ENCODE measurements at regions not wholly inside any gene's neighbourhood (a gene's known extent, or its start where the extent isn't known, plus 50 kb on each side); places are given as distances from the start of the nearest gene placed in this dataset.

DNA sequence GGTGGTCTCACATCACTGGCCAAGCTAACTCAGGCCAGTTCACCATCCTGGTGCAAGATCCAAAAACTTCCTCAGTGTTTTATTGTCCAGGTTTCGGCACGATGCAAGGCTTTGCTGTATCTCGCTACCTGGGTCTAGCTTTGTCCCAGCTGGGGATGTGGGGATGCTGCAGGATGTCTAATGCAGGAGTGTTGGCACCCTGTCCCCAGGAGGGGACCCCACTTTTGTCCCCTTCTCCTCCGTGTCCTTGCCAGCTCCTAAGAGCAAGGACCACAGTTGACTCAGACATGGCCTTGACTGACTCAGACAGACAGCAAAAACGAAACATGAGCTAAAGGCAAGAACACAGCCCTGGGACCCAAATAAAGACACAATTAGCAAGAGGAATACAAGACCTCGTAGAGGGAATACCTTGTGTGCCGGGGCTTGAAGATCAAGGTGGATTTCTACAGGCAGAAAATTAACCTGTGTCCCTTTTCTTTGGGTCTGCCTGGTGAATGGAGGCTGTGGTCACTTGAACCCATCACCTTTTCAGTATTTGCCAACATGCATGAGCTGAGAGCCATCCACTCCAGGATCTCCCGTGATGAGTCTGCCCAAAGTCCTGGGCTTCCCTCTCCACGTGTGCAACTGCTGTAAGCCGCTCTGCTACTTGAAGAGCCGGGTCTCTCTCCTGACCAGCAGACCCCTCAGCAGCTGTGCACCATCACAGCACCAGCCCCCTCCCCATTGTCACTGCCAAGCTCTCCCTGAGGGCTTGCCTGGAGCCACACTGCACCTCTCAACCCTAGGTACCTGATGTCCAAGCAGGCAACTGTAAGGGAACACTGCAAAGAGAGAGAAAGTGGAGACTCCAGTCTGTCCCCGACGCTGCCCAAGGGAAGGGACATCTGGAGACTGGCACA is 149.5 kb upstream of the ZNF507 start:
- no peak for DNase-seq

DNA sequence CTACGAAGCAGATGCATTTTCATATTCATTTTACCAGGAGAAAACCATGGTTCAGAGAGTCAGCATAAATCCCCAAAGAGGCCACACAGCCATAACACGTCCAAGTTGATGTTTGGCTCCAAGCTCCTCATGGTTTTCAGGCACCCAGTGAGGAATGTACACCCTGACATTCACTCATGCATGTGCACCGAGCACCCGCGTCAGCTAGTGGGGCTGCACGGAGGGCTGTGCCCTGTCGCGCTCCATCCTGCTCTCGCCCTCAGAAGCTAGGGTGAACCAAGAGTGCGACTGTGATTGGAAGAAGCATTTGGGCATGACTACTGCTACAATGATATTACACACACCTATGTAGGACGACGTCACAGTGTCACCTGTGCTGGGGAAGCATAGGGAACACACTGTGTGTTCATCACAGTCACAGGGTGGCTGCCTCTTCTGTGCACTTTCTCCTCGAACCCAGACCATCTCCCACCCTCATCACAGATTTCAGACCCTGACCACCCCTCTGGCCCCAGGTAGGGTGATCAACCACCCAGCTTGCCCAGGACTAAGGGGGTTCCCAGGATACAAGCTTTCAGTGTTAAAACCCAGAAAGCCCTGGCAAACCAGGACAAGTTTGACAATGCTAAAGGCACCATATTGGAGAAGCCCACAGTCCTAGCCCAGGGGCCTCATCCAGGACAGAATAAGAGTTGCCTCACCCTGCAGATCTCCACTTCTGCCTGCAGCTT is 148.6 kb upstream of the ZNF507 start:
- DNase-seq, result no peak

DNA sequence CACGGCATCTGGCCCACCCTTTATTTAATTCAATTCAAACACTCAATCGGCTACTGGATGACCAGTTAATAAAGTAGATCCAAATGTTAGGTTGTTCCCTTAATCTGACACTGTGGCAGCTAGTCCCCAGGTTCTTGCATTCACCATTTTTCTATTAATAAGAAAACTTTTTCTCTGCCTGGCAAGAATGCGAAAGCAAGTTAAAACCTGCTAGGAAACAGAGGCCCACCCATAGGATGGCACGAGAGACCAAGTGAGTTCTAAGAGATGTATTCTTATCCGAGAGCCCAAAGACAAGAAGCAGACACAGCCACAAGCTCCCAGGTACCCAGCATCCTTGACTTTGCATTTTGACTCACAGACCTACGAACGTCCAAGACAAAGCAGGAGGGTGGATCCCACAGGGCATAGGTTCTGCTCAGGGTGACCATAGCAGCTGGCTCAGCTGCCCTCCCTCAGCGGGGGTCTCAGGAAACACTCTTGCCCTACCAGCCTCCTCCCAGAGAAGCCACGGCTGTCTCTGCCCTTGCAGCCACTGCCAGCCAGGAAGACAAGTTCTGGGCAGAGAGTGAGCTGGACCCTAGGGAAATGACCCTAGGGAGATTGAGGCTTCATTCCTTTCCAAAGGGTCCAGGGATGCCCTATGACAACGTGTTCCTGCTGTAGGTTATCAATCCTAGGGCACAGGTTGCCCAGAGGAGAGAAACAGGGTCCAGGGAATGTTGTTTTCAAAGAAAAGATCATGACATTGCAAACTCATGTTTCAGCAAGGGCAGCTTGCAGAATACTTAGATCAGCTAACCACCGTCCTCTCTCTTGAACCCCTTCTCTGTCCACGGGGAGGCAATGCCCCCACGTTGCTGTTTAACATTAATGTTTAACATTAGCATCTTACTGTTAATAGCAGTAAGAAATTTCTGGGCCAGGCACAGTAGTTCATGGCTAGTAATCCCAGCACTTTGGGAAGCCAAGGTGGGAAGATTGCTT is 147.2 kb upstream of the ZNF507 start:
- no peak for DNase-seq

DNA sequence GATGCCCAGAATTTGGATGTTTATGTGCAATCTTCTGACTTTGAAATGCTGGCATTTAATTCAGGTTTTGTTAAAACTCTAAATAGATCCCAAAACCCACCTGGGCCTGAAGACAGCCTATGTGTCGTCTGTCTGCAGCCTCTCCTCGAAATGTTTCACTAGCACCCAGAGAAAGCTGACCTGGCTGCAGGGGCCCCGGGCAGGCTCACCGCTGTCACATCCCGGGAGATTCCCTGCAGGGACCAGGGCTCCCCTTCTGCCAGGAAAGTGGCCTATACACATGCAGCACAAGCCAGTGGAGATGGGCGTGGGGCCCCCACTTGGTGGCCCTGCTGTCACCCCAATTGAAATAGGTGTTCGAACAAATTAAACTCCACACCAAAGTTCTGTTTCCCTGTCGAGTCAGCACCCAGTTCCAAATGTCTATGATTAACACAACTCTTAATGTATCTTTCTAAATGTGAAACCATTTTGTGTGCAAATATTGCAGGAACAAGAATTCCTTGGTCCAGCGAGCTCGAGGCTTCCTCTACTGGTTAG is 145.8 kb upstream of the ZNF507 start:
- no peak for DNase-seq

DNA sequence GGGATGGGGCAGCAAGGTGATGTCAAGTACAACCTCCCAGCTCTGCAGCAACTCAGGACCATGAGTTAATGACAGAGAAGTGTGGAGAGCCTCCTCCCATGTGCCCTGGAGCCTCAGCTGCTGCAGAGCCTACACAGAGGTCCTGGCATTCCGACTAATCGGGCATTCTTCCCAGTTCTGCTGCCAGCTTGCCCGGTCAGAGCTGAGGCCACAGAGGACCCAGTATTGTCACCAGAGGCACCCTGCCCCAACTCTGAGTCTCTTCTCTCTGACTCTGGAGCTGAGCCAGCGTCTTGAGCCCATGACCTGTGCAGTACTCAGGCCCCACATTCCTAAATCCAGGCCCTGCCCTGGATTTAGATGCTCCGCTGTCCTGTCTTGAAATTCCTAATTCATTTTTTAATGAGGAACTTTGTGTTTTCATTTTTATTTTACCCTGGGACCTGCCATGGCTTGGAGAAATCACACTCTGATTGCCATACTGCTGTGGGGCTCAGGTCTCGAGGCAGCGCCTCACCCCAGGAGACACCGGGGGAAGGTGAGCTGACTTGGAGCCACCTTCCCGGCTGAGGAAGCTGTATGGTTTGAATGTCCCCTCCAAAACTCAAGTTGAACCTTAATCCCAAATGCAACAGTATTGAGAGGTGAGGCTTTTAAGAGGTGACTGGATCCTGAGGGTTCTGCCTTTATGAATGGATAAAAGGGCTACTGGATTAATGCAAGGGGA is 144.9 kb upstream of the ZNF507 start:
- DNase-seq, result no peak

DNA sequence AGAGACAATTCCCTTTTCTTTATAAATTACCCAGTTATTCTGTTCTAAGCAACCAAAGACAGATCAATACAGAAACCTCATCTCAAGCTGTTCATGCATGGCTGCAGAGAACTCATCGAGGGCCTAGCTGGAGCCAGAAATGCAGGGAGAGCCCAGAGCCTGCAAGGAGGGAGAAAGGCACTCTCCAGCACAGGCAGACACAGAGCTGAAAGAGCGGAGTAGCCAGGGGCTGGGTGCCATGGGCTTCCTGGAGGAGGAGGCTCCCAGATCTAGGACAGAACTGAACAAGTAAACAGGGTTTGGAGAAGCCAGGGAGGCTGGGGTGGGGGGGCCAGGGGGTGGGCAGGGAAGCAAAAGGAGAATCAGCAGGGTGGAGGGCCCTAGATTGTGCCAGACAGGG is 144.2 kb upstream of the ZNF507 start:
- DNase-seq, result no peak

DNA sequence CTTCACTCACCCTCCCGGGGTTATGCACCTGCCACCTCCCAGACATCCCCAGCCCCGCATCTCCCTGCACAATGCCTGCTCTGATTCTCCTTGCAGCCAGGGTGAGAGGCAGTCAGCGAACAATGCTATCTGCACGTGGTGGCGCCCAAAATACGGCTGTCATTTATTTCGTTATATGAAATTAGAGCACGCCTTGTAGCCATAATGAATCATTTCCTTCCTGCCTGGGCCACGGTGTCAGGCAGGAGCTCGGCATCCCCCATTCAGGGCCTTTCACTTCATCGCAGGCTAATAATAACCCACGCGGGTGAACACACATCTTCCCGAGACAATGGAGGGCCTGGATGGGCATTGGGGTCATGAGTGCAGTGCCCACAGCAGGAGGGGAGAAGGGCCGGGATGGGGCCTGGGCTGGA is 143.8 kb upstream of the ZNF507 start:
- no peak for DNase-seq

DNA sequence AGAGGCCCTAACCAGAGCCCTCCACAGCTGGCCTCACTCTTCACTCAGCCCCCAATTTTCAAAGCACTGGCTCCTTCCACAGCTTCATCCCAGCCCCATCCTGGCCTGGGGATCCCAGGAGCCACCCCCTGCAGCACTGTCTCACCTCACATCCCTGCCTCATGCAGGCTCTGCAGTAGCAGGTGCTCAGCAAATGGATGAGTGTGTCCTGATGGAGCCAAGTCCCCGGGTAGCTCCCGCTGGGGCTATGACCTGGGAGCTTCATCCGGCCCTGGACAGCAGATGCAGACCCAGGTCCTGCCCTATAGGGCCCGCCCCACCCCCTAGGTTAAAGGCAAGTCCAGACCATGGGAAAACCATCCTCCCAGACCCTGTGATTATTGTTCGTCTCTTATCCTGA is 143.2 kb upstream of the ZNF507 start:
- no peak for DNase-seq

DNA sequence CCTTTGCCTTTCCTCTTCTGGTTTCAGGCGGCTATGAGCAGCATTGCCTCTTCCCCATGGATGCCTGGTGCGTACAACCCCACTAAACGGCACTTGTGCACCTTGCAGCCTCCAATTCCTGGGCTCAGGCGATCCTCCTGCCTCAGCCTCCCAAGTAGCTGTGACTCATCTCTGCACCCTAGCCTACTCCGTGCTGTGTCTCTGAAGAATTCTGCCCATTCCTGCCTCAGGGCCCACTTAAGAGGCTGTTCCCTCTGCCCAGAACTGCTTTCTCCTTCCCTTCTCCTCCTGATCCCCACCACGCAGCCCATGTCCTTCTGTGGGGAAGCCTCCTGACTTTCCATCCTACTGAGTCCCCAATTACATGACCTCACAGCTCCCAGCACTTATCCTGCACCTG is 142.2 kb upstream of the ZNF507 start:
- no peak for DNase-seq

DNA sequence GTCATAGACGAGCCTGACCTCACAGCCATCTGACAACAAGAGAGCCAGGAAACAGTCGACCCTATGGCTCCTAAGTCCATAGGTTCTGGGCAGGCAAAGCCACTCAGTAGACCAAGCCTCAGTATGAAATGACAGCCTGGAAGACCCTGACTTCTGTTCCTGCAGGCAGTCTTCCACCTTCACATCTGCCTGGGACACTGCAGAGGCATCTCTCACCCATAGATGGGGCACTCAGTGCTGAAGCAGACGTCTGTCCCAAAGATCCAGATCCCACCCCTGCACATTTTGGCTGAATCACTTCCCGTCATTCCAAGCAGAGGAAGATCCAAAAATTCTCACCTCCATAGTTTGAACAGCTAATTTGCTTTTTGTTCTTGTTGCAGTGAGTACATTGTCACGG is 139.3 kb upstream of the ZNF507 start:
- DNase-seq, result no peak

DNA sequence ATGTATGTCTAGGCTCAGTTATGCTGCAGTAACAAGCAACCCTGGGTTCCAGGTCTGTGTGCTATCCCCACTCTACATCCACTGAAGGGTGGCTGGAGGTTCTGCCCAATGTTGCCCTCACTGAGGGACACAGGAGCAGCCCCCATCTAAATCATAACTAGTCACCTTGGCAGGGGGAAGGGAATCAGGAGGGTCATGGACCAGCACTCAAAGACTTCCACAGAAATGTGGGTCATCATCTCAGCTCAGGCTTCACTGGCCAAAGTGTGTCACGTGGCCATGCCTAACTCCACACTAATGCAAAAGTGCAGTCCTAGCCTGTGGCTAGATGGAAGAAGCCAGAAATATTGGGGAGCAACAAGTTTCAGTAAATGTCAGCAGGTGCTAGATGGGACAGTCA is 137.3 kb upstream of the ZNF507 start:
- no peak for DNase-seq

DNA sequence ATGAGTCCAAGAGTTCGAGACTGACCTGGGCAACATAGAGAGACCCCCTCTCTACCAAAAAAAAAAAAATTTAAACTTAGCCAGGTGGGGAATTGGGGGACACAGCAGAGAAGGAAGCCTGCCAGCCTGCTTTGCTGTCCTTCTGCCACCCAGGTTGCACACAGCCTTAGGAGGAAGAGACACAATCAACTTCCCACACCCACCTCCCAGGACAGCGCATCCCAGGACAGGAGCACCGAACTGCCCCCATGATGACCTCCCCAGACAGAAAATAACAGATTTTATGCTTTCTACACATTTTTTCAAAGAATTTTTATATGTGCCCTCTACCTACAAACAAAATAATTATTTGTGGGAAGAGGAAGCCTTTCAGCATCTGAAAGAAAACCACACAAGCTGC is 126.0 kb upstream of the ZNF507 start:
- DNase-seq, result no peak

DNA sequence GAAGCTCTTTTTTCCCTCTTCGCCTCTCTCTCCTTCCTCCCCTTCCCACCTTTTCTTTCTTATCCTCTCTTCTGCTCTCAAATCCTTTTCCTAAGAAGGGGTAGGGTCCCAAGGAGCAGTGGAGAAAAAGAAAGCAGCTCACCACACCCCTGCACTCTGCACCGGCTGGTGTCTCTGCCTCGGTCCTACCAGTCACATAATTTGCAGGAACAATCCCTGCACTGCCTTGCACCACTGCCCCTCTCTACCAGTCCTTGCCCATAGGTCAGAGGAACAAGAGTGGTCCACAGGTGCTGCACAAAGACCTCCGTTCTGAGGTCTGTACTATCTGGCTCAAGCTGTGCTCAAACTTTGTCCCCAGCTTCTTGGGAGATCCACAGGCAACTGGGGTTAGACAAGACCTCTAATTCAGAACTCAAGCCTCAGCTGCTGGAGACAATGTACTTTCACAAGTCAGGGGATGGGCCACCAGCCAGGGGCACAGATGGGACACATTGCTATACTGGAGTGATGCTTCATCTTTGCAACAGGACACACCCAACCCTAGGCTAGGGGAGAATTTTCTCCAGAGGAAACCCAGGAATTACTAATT is 125.4 kb upstream of the ZNF507 start:
- DNase-seq, result no peak

DNA sequence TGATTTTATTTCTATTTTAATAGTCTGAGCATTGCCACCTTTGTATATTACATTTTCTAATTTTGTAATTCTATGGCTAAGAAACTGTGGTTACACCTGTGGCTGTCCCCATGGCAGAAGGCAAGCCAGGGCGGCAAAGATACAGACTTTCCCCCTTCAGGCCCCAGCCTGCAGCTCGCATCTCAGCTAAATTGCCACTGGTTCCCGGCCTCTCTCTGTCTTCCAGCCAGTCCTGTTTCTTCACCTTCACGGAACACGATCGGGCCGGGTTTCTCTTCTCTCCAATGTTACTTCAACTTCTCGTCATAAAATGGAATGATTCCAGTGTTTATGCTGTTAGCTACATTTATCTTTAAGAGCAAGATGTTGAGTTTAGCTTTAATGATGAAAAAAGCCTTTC is 124.5 kb upstream of the ZNF507 start:
- no peak for DNase-seq

DNA sequence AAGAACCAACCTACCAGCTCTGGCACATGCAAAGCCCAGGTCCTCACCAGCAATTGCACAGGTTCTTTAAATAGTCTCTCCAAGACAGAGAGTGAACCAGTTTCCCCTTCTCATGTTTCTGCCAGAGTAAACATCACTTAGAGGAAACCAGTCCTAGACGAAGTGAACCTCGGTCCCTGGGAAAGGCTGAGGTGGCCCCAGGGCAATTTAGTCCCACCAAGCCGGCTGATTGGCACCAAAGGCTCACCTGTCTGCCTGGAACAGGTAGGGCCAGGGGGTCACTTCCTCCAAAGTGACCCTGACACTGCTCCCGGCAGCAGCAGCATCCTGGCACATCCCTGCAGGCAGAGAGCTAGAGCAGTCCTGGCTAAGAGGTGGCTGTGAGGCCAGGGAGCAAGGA is 122.9 kb upstream of the ZNF507 start:
- DNase-seq, result no peak

DNA sequence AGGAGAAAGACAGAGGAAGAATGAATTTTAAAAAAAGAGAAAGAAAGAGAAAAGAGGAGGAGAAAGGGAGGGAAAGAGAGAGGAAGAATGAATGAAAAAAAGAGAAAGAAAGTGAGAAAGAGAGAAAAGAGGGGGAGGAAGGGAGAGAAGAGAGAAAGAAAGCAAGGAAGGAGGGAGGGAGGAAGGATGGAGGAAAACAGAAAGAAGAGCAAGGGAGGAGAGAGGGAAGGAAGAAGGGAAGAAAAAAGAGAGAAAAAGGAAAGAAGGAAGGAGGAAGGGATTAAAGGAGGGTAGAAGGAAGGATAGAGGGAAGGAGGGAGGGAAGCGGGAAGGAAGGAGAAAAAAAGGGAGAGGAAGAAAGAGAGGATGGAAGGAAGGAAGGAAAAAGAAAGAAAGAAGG is 122.3 kb upstream of the ZNF507 start:
- no peak for DNase-seq

DNA sequence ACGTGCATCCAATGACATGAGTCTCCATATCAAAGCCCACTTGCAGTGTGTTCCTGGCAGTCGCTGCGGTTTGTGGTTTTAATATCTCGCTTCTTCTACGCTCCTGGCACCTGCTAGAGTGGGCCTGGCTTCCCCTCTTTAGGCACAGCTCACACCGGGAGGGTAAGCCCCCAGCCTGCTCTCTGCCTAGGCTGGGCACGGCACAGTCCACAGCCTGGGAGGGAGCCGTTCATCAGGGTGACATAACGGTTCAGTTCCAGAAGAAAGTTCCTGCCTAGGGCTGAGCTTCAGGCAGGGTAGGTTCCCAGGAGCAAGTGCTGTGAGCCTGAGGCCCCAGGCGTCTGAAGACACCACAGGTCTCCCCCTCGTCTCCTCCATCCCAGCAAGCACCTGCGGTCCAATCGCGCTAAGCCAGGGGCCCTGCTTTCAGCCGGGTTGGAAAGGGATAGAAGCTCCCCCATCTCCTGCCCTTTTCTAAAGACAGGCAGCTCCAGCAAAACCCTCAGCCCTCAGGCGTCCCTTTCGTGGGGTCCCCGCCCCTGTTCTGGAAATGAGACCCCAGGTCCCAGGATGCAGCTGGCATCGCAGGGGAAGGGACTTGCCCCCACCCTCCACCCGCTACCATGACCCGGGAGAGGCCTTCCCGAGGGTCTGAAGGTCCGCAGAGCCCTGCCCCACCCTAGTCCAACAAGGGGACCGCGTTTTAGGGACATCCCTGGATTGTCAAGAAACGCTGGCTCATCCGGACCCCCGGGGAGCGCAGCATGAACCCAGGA is 121.6 kb upstream of the ZNF507 start:
- no peak for DNase-seq

DNA sequence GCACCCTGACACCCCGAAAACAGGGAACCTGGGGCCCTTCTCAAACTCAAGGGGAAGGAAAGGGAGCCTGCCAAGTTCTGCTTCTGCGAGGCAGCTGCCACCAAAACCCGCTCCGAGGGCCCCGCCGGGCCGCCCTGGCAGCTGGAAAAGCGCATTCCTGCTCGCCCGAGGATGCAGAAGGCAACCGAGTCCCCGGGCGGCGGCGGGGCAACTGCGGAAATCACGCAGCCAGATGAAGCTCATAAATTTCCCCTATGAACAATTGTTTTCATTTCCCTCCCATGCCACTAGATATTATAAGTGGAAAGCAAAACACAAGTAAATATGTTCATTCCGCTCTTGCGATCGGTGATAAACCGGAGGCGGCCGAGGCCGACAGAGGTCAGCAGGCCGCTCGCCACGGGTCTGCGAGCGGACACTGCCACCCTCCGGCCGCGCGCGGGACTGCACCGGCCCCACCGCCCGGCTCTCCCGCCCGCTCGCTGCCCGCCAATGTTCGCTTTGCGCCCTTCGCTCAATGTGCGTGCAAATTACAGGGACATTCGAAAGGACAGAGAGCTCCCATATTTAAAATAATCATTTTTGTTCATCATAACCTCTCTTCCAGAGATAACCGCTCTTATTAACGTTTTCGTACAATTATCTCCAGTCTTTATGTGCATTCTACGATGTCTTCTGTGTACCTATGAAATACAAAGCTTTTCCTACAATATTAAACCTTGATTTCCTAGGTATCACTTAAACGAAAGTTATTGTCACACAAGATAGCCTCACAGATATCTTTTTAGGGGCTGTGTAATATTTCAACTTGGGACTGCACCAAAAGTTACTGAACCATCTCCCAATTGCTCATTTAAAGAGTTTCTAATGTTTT is 120.8 kb upstream of the ZNF507 start:
- DNase-seq, result peak; percentile 61

DNA sequence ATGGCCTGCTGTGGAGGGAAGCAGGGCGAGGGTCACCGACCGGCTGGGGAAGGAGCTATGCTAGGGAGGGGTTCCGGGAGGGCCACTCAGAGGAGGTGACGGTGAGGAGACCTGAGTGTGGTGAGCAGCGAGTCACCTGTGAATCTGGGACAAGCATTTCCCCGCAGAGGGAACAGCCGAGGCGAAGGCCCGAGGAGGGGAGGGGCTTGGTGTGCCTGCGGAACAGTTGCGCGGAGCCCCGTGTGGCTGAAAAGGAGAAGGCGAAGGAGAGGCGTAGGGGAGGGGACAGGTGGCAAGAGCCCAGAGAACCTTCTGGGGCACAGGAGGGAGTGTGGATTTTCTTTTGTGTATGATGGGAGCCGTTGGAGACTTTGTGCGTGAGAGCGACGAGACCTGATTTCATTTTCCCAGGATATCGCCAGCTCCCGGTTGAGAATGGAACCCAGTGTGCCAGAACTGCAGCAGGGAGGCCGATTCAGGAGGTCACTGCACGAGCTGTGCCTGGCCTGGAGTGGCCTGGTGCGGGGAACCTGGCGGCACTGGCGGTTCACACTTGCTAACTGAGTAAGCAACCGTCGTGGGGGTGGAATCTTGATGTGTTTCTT is 117.7 kb upstream of the ZNF507 start:
- DNase-seq, result no peak

Data from stimulated activated CD4-positive, alpha-beta T cell treated with anti-CD3 and anti-CD28 coated beads, Interleukin-12 subunit alpha, Interleukin-12 subunit beta, amount 100 ng/mL, for 4 hours (primary cell).